NOMO-1 (cell line): ENCODE measurements at regions not wholly inside any gene's neighbourhood (a gene's known extent, or its start where the extent isn't known, plus 50 kb on each side); places are given as distances from the start of the nearest gene placed in this dataset.

Source experiments
- DNase-seq, 2 experiments: peaks; one replicate each; lab custom pipeline; 2025; ENCODE audit not compliant: unreplicated experiment in 2 of 2; lab: John Stamatoyannopoulos, UW

DNA sequence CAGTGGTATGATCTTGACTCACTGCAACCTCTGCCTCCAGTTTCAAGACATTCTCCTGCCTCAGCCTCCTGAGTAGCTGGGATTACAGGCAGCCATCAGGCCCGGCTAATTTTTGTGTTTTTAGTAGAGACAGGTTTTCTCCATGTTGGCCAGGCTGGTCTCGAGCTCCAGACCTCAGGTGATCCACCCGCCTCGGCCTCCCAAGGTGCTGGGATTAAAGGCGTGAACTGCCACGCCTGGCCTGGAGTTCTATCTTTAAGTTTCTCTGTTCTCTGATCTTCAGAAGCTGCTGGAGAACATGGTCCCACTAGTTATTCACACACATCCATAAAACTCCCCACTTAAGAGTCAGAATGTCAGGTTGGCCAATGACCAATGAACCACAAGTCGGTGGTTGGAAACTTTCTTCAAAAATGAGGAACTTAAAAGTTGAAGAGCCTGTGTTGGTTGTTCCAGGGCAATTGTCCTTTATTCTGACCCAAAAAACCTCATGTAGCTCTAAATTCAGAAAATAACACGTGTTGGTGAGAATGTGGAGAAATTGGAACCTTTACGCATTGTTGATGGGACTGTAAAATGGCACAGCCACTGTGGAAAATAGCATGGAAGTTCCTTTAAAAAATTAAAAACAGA lies 55.9 kb upstream of the PIK3CB start:
- peak; percentile 90 to 99 for DNase-seq

DNA sequence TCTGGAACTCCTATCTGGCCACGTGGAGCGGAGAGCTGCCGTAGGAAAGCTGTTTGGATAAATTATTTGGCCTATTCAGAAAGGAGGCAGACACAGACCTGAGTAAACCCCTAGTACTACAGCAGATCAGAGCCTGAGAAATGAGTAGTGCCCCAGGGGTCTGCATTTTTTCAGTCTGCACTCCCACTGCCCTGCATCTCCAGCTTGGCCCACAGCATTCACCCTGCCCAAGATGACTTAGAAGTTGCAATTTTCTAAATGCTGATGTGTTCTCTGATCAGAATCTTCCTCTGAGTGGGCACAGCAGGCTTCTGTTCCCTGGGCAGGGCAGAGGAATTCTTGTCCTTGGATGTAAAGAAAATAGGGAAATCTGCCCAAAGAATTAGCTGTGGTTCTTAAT lies 55.1 kb upstream of the PIK3CB start:
- DNase-seq = no peak

DNA sequence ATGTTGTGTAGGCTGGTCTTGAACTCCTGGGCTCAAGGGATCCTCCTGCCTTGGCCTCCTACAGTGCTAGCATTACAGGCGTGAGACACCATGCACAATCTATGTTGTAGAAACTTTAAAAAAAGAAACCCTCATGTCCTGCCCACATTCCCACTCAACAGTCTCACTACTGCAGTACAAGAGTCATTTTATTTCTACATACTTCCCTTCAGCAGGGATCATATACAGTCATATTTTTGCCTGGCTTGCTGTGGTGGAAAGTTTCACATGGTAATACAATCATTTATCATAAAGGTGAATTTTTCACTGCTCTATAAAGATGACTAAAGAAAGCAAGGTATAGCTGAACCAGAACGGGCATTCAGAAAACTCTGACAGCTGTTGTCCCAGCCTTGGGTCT lies 53.8 kb upstream of the PIK3CB start:
- DNase-seq = peak in 1 of 2 experiments; percentile 59

DNA sequence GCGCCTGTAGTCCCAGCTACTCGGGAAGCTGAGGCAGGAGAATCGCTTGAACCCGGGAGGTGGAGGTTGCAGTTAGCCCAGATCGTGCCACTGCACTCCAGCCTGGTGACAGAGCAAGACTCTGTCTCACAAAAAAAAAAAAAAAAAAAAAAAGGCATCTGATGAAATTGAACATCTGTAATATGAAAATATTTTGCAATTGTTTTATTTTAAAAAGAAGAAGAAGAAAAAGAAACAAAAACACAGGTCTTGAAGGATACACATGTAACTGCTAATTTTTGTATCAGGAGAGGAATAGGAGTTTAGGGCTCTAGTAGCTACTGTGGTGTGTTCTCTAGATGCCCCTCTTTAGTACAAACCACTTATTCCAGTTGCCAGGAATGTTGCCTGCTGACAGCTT lies 51.4 kb upstream of the PIK3CB start:
- DNase-seq = peak in 1 of 2 experiments; percentile 29
